H9 (cell line): ENCODE measurements at regions not wholly inside any gene's neighbourhood (a gene's known extent, or its start where the extent isn't known, plus 50 kb on each side); places are given as distances from the start of the nearest gene placed in this dataset.

Experiments
- DNase-seq: peaks from one replicate; pipeline ENCODE4 v3.0.0-alpha.2; 2017
- H2AFZ ChIP-seq: one replicate; pipeline ENCODE4 v1.6.1; 2013; ENCODE audit warnings: mild to moderate bottlenecking, low read length, control low read depth, moderate library complexity
- H2AK5ac ChIP-seq: 2 replicates; pipeline ENCODE4 v1.6.1; 2013; ENCODE audit warnings: low read length, control low read depth, mixed read lengths; ENCODE audit not compliant: insufficient read length
- H2BK120ac ChIP-seq: one replicate; pipeline ENCODE4 v1.6.1; 2013; ENCODE audit warnings: low read depth, mild to moderate bottlenecking, low read length, control low read depth, inconsistent platforms; ENCODE audit not compliant: poor library complexity, severe bottlenecking
- H2BK12ac ChIP-seq: 2 replicates; pipeline ENCODE4 v1.6.1; 2013; ENCODE audit warnings: low read length, control low read depth, mixed read lengths, low read depth; ENCODE audit not compliant: insufficient read length
- H2BK15ac ChIP-seq: 2 replicates; pipeline ENCODE4 v1.6.1; 2013; ENCODE audit warnings: low read depth, low read length, control low read depth
- H2BK20ac ChIP-seq: one replicate; pipeline ENCODE4 v1.6.1; 2013; ENCODE audit warnings: low read depth, mild to moderate bottlenecking, low read length, control low read depth, inconsistent platforms; ENCODE audit not compliant: poor library complexity, severe bottlenecking
- H2BK5ac ChIP-seq: 2 replicates; pipeline ENCODE4 v1.6.1; 2013; ENCODE audit warnings: low read length, control low read depth, mixed read lengths; ENCODE audit not compliant: insufficient read length
- H3K14ac ChIP-seq: 2 replicates; pipeline ENCODE4 v1.6.1; 2013; ENCODE audit warnings: low read length, control low read depth; ENCODE audit not compliant: insufficient read depth
- H3K18ac ChIP-seq: 2 replicates; pipeline ENCODE4 v1.6.1; 2013; ENCODE audit warnings: low read depth, mild to moderate bottlenecking, mixed read lengths, low read length, control low read depth; ENCODE audit not compliant: insufficient read length
- H3K23ac ChIP-seq: 2 replicates; pipeline ENCODE4 v1.6.1; 2013; ENCODE audit warnings: low read length, control low read depth, mixed read lengths, low read depth; ENCODE audit not compliant: insufficient read length
- H3K23me2 ChIP-seq: 2 replicates; pipeline ENCODE4 v1.6.1; 2013; ENCODE audit warnings: low read depth, mild to moderate bottlenecking, mixed read lengths, low read length, control low read depth; ENCODE audit not compliant: insufficient read length, poor library complexity, severe bottlenecking
- H3K27ac ChIP-seq: 2 replicates; pipeline ENCODE4 v1.5.1; 2013; ENCODE audit warnings: low read length, control low read depth, mixed read lengths, low read depth; ENCODE audit not compliant: insufficient read length
- H3K27me3 ChIP-seq: 2 replicates; pipeline ENCODE4 v1.6.1; 2013; ENCODE audit warnings: low read length, control low read depth, inconsistent platforms; ENCODE audit not compliant: insufficient read depth
- H3K4ac ChIP-seq: 2 replicates; pipeline ENCODE4 v1.6.1; 2013; ENCODE audit warnings: low read depth, mild to moderate bottlenecking, control low read depth, inconsistent platforms, low read length, moderate library complexity
- H3K4me1 ChIP-seq: 2 replicates; pipeline ENCODE4 v1.6.1; 2013; ENCODE audit warnings: low read length, control low read depth, inconsistent platforms; ENCODE audit not compliant: insufficient read depth
- H3K4me2 ChIP-seq: 2 replicates; pipeline ENCODE4 v1.6.1; 2013; ENCODE audit warnings: low read length, control low read depth, mixed read lengths; ENCODE audit not compliant: insufficient read length, insufficient read depth
- H3K56ac ChIP-seq: 2 replicates; pipeline ENCODE4 v1.6.1; 2013; ENCODE audit warnings: low read depth, mild to moderate bottlenecking, mixed read lengths, low read length, control low read depth; ENCODE audit not compliant: insufficient read length
- H3K79me1 ChIP-seq: 2 replicates; pipeline ENCODE4 v1.6.1; 2013; ENCODE audit warnings: low read depth, mild to moderate bottlenecking, moderate library complexity, low read length, control low read depth, inconsistent platforms; ENCODE audit not compliant: insufficient read depth, poor library complexity, severe bottlenecking
- H3K79me2 ChIP-seq: 2 replicates; pipeline ENCODE4 v1.6.1; 2013; ENCODE audit warnings: low read length, control low read depth, inconsistent platforms; ENCODE audit not compliant: insufficient read depth
- H3K9ac ChIP-seq: 2 replicates; pipeline ENCODE4 v1.6.1; 2013; ENCODE audit warnings: low read length, control low read depth, mixed read lengths; ENCODE audit not compliant: insufficient read length; ENCODE audit errors: extremely low read depth
- H3K9me3 ChIP-seq: one replicate; pipeline ENCODE4 v1.6.1; 2013; ENCODE audit warnings: low read depth, low read length, inconsistent platforms; ENCODE audit not compliant: control insufficient read depth
- H3T11ph ChIP-seq: one replicate; pipeline ENCODE4 v1.6.1; 2013; ENCODE audit warnings: mild to moderate bottlenecking, low read length, control low read depth, inconsistent platforms
- H4K20me1 ChIP-seq: one replicate; pipeline ENCODE4 v1.6.1; 2013; ENCODE audit not compliant: control insufficient read depth, insufficient read length, insufficient read depth
- H4K5ac ChIP-seq: 2 replicates; pipeline ENCODE4 v1.6.1; 2013; ENCODE audit warnings: low read depth, mild to moderate bottlenecking, mixed read lengths, low read length, control low read depth; ENCODE audit not compliant: insufficient read length
- H4K8ac ChIP-seq: replicated peaks from 2 replicates; pipeline ENCODE4 v1.6.1; 2013; ENCODE audit warnings: low read length, control low read depth, mixed read lengths, low read depth; ENCODE audit not compliant: insufficient read length
- H4K91ac ChIP-seq: 2 replicates; pipeline ENCODE4 v1.6.1; 2013; ENCODE audit warnings: low read depth, mild to moderate bottlenecking, moderate library complexity, mixed read lengths, low read length, control low read depth; ENCODE audit not compliant: insufficient read length
- H3K27ac Mint-ChIP-seq, 3 experiments: 2 replicates in 2 of 3; 3 replicates in 1 of 3; pipeline ENCODE4 v1.8.0; 2020 to 2021; ENCODE audit warnings: mixed read lengths in 3 of 3, mild to moderate bottlenecking in 1 of 3, moderate library complexity in 1 of 3
- H3K27me3 Mint-ChIP-seq: 2 replicates; pipeline ENCODE4 v1.8.0; 2021; ENCODE audit warnings: low read depth, mild to moderate bottlenecking, moderate library complexity, mixed read lengths
- H3K36me3 Mint-ChIP-seq, 3 experiments: 2 replicates in 2 of 3; 3 replicates in 1 of 3; pipeline ENCODE4 v1.8.0; 2020 to 2021; ENCODE audit warnings: low read depth in 3 of 3, mixed read lengths in 3 of 3; ENCODE audit not compliant: insufficient read depth in 1 of 3
- H3K4me1 Mint-ChIP-seq, 2 experiments: 2 replicates each; pipeline ENCODE4 v1.8.0; 2020; ENCODE audit warnings: mixed read lengths in 2 of 2
- H3K4me3 Mint-ChIP-seq, 2 experiments: 2 replicates in 1 of 2; 3 replicates in 1 of 2; pipeline ENCODE4 v1.8.0; 2020 to 2021; ENCODE audit warnings: mild to moderate bottlenecking in 2 of 2, mixed read lengths in 2 of 2, moderate library complexity in 1 of 2
- H3K9me3 Mint-ChIP-seq, 2 experiments: 2 replicates in 1 of 2; 3 replicates in 1 of 2; pipeline ENCODE4 v1.8.0; 2020; ENCODE audit warnings: mild to moderate bottlenecking in 2 of 2, mixed read lengths in 2 of 2, moderate library complexity in 1 of 2
- CTCF ChIP-seq: fragments of 200-600 bp; sonication (generic); conservative IDR thresholded peaks from 3 replicates; pipeline ENCODE4 v1.8.0; 2021; ENCODE audit warnings: antibody characterized with exemption, mild to moderate bottlenecking
- WGBS: extraction: QIAGEN DNeasy Blood & Tissue Kit; methylation state at CpG from one replicate; pipeline ENCODE4 v1.1.7; 2013; ENCODE audit warnings: missing lambda C conversion rate, low lambda C conversion rate, mixed read lengths; ENCODE audit not compliant: insufficient read length; ENCODE audit errors: extremely low coverage; 5-methylcytosine and 5-hydroxymethylcytosine counted together

GRCh38 chr3:166783206-166783605, 596.9 kb downstream of the ZBBX start:
- Mint-ChIP-seq H3K4me3 (no peak overlapping the region), H3K27me3 (no peaks in the 10 kb centered on the region), H3K4me1 (no peaks in the 10 kb centered on the region), H3K36me3 (no peaks in the 10 kb centered on the region; a peak in 1 of 7 replicates), H3K27ac (no peak overlapping the region), H3K9me3 (peaks cover 3 to 5% of the 10 kb centered on the region in 2 experiments; a peak in 4 of 5 replicates)
- no peak overlapping the region for H2BK120ac ChIP-seq
- no peak overlapping the region for H3K23ac ChIP-seq
- H2BK15ac ChIP-seq: no peak overlapping the region
- no peaks in the 10 kb centered on the region for H3K27me3 ChIP-seq
- H4K91ac ChIP-seq: no peak overlapping the region
- H2AK5ac ChIP-seq: no peak overlapping the region
- H4K5ac ChIP-seq: no peak overlapping the region
- H3K56ac ChIP-seq: no peak overlapping the region
- no peak overlapping the region for H3T11ph ChIP-seq
- WGBS: no CpG with 5 or more reads among the region's 2 CpGs
- H3K27ac ChIP-seq: no peak overlapping the region
- H3K4ac ChIP-seq: no peak overlapping the region
- H4K8ac ChIP-seq: no peak overlapping the region
- H2BK12ac ChIP-seq: no peak overlapping the region
- no peak overlapping the region for H3K4me2 ChIP-seq
- no peaks in the 10 kb centered on the region for H3K23me2 ChIP-seq
- TF ChIP-seq CTCF: no peak
- H3K9ac ChIP-seq: no peak overlapping the region
- H3K9me3 ChIP-seq: no peaks in the 10 kb centered on the region
- H3K79me2 ChIP-seq: no peaks in the 10 kb centered on the region
- H3K14ac ChIP-seq: no peak overlapping the region
- H3K18ac ChIP-seq: no peak overlapping the region
- no peak overlapping the region for H2BK5ac ChIP-seq
- H3K4me1 ChIP-seq: no peaks in the 10 kb centered on the region
- H4K20me1 ChIP-seq: no peaks in the 10 kb centered on the region
- no peak overlapping the region for H2BK20ac ChIP-seq
- DNase-seq: no peak
- no peaks in the 10 kb centered on the region for H3K79me1 ChIP-seq
- H2AFZ ChIP-seq: no peak overlapping the region
